KMS-11 (cell line): ENCODE measurements at regions not wholly inside any gene's neighbourhood (a gene's known extent, or its start where the extent isn't known, plus 50 kb on each side); places are given as distances from the start of the nearest gene placed in this dataset.
"Not testable (repeated sequence)": the region's sequence is repeated elsewhere in the genome, so short reads cannot be mapped to it uniquely, and the experiment has no call there.

Source experiments
- H2AFZ ChIP-seq: fragments of 200-600 bp; sonication (generic); 2 replicates; pipeline ENCODE4 v1.6.1; 2016; ENCODE audit warnings: antibody characterized with exemption, mixed run types, low read depth
- H3K27ac ChIP-seq: fragments of 200-600 bp; sonication (generic); 2 replicates; pipeline ENCODE4 v1.6.1; 2016; ENCODE audit warnings: mild to moderate bottlenecking, mixed run types
- H3K27me3 ChIP-seq: fragments of 200-600 bp; sonication (generic); 2 replicates; pipeline ENCODE4 v1.6.1; 2017; ENCODE audit warnings: mild to moderate bottlenecking, low read depth, mixed run types, moderate library complexity; ENCODE audit not compliant: insufficient read depth
- H3K36me3 ChIP-seq: fragments of 200-600 bp; sonication (generic); 2 replicates; pipeline ENCODE4 v1.6.1; 2017; ENCODE audit warnings: mild to moderate bottlenecking, mixed run types; ENCODE audit not compliant: insufficient read depth
- H3K4me1 ChIP-seq: fragments of 200-600 bp; sonication (generic); 2 replicates; pipeline ENCODE4 v1.6.1; 2016; ENCODE audit warnings: mild to moderate bottlenecking, low read depth, mixed run types; ENCODE audit not compliant: poor library complexity, severe bottlenecking
- H3K4me2 ChIP-seq: fragments of 200-600 bp; sonication (generic); 2 replicates; pipeline ENCODE4 v1.7.0; 2016; ENCODE audit warnings: mild to moderate bottlenecking, mixed run types
- H3K4me3 ChIP-seq: fragments of 200-600 bp; sonication (generic); IDR thresholded peaks from 2 replicates; pipeline ENCODE4 v1.6.1; 2017; ENCODE audit warnings: low read depth, low read length, mixed read lengths; ENCODE audit not compliant: insufficient read depth
- H3K79me2 ChIP-seq: fragments of 200-600 bp; sonication (generic); 2 replicates; pipeline ENCODE4 v1.6.1; 2016; ENCODE audit warnings: low read depth, mixed run types; ENCODE audit not compliant: insufficient read depth
- H3K9ac ChIP-seq: fragments of 200-600 bp; sonication (generic); 2 replicates; pipeline ENCODE4 v1.6.1; 2016; ENCODE audit warnings: mild to moderate bottlenecking, mixed run types
- H4K20me1 ChIP-seq: fragments of 200-600 bp; sonication (generic); 2 replicates; pipeline ENCODE4 v1.6.1; 2016; ENCODE audit warnings: mild to moderate bottlenecking, mixed run types; ENCODE audit not compliant: insufficient read depth
- TF ChIP-seq, protein P1 (sequence below): fragments of 200-600 bp; sonication (generic); conservative IDR thresholded peaks from 2 replicates; pipeline ENCODE4 v1.6.1; 2017; ENCODE audit warnings: low read depth, mild to moderate bottlenecking, antibody characterized with exemption, low read length, moderate library complexity, mixed read lengths

DNA sequence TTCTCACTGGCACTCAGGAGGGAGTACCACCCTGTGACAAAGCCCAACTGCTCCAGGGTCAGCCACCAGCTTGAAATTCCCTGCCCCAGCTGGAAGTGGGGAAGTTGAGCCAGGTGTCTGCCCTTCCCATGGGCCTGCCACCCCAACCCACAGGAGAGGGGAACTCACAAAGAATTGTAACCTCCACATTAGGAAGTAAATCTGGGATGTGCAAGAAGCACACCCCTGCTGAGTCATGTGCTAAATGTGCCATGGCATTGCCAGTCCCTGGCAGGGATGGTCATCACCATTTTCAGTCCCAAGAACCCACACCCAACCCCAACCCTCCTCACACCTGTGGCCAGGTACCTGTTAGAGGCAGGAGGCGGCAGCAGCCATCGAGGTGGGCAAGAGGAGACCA lies 165.2 kb upstream of the THBS1 start:
- TF ChIP-seq, protein P1, sequence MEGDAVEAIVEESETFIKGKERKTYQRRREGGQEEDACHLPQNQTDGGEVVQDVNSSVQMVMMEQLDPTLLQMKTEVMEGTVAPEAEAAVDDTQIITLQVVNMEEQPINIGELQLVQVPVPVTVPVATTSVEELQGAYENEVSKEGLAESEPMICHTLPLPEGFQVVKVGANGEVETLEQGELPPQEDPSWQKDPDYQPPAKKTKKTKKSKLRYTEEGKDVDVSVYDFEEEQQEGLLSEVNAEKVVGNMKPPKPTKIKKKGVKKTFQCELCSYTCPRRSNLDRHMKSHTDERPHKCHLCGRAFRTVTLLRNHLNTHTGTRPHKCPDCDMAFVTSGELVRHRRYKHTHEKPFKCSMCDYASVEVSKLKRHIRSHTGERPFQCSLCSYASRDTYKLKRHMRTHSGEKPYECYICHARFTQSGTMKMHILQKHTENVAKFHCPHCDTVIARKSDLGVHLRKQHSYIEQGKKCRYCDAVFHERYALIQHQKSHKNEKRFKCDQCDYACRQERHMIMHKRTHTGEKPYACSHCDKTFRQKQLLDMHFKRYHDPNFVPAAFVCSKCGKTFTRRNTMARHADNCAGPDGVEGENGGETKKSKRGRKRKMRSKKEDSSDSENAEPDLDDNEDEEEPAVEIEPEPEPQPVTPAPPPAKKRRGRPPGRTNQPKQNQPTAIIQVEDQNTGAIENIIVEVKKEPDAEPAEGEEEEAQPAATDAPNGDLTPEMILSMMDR: no peak

GRCh38 chr15:39416258-39416657 lies 164.6 kb upstream of the THBS1 start:
- H3K4me3 ChIP-seq: no peak overlapping the region
- no peak overlapping the region for H2AFZ ChIP-seq
- TF ChIP-seq, protein P1: no peak
- peaks cover 14% of the 10 kb centered on the region for H3K4me1 ChIP-seq
- no peak overlapping the region for H3K9ac ChIP-seq
- no peaks in the 10 kb centered on the region for H3K36me3 ChIP-seq
- no peaks in the 10 kb centered on the region for H3K79me2 ChIP-seq
- H3K4me2 ChIP-seq: no peak overlapping the region
- H3K27ac ChIP-seq: no peak overlapping the region
- no peaks in the 10 kb centered on the region for H4K20me1 ChIP-seq
- H3K27me3 ChIP-seq: no peaks in the 10 kb centered on the region; the same call in 1 of the 2 replicates

More for the DNA sequence above, 165.2 kb upstream of the THBS1 start:
- H3K27ac ChIP-seq: no peak overlapping the region
- H3K4me2 ChIP-seq: no peak overlapping the region
- H3K79me2 ChIP-seq: no peaks in the 10 kb centered on the region
- H3K4me1 ChIP-seq: peaks cover 18% of the 10 kb centered on the region
- H3K27me3 ChIP-seq: no peaks in the 10 kb centered on the region; the same call in 1 of the 2 replicates
- H3K36me3 ChIP-seq: no peaks in the 10 kb centered on the region
- no peak overlapping the region for H3K9ac ChIP-seq
- H2AFZ ChIP-seq: no peak overlapping the region
- H3K4me3 ChIP-seq: no peak overlapping the region
- no peaks in the 10 kb centered on the region for H4K20me1 ChIP-seq

- TF ChIP-seq, protein P1: no peak
Measured at GRCh38 chr15:39417366-39418134, 163.3 kb upstream of the THBS1 start.

DNA sequence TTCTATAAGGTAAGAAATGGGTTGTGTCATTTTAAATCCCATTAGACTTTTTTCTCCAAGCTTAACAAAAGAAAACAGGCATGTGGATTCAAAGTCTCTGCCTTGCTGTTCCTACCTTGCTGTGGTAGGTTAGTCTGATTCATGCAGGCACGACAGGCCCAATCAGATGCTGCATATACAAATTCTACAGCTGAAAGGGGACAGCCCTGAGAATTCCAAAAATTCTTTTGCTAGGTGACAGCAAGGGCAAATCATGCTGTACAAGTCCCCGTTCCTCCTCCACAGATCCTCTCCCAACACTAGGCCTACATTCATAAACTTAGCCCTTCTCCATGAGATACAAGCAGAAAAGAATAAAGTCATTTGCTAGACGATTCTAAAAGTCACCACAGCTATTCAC lies 161.2 kb upstream of the THBS1 start:
- no peaks in the 10 kb centered on the region for H3K27me3 ChIP-seq
- H3K36me3 ChIP-seq: no peaks in the 10 kb centered on the region
- no peak overlapping the region for H3K9ac ChIP-seq
- TF ChIP-seq, protein P1: no peak
- H3K4me2 ChIP-seq: no peak overlapping the region
- H2AFZ ChIP-seq: no peak overlapping the region
- H3K79me2 ChIP-seq: no peaks in the 10 kb centered on the region
- no peak overlapping the region for H3K4me3 ChIP-seq
- no peaks in the 10 kb centered on the region for H4K20me1 ChIP-seq
- no peaks in the 10 kb centered on the region for H3K4me1 ChIP-seq
- no peak overlapping the region for H3K27ac ChIP-seq

More at GRCh38 chr15:39417366-39418134, 163.3 kb upstream of the THBS1 start:
- H3K9ac ChIP-seq: no peak overlapping the region
- H3K4me1 ChIP-seq: peaks cover under 1% of the 10 kb centered on the region
- H4K20me1 ChIP-seq: no peaks in the 10 kb centered on the region
- H3K27ac ChIP-seq: no peak overlapping the region
- H3K79me2 ChIP-seq: no peaks in the 10 kb centered on the region
- H3K4me2 ChIP-seq: no peak overlapping the region
- H3K4me3 ChIP-seq: no peak overlapping the region
- H3K27me3 ChIP-seq: no peaks in the 10 kb centered on the region; the same call in 1 of the 2 replicates
- H3K36me3 ChIP-seq: no peaks in the 10 kb centered on the region
- no peak overlapping the region for H2AFZ ChIP-seq

DNA sequence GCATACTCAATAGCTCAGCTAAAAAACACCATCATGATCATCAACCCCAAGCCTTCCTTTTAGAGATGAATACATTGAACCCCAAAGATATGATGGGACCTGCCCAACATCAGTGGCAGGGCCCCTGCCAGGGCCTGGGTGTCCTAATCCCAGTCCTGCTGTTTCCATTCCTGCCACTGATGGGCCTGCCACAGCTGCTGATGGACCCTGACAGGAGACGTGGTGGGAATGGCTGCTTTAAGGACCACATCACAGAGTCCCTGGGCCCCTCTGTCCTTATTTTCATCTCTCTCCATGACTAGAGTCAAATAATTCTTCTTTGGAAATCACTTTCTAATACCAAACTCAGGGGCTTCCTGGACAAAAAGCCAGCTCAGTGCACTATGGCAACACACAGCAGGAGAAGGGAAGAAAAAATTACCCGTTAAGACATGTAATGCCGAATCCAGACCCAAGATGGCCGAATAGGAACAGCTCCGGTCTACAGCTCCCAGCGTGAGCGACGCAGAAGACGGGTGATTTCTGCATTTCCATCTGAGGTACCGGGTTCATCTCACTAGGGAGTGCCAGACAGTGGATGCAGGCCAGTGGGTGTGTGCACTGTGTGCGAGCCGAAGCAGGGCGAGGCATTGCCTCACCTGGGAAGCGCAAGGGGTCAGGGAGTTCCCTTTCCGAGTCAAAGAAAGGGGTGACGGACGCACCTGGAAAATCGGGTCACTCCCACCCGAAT lies 160.6 kb upstream of the THBS1 start:
- not testable (repeated sequence) for H3K9ac ChIP-seq, H3K4me3 ChIP-seq, H3K4me2 ChIP-seq

DNA sequence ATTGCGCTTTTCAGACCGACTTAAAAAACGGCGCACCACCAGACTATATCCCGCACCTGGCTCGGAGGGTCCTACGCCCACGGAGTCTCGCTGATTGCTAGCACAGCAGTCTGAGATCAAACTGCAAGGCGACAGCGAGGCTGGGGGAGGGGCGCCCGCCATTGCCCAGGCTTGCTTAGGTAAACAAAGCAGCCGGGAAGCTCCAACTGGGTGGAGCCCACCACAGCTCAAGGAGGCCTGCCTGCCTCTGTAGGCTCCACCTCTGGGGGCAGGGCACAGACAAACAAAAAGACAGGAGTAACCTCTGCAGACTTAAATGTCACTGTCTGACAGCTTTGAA lies 160.1 kb upstream of the THBS1 start:
- not testable (repeated sequence) for H3K4me2 ChIP-seq, H3K27ac ChIP-seq, H4K20me1 ChIP-seq, H2AFZ ChIP-seq, H3K4me3 ChIP-seq, H3K9ac ChIP-seq, H3K79me2 ChIP-seq, H3K27me3 ChIP-seq, H3K36me3 ChIP-seq, H3K4me1 ChIP-seq

More for the DNA sequence above, 160.6 kb upstream of the THBS1 start:
- not testable (repeated sequence) for H3K27me3 ChIP-seq, H2AFZ ChIP-seq, H3K27ac ChIP-seq, H3K36me3 ChIP-seq, H3K79me2 ChIP-seq, H3K4me1 ChIP-seq, H4K20me1 ChIP-seq
